Endothelial cell of umbilical vein (primary cell): ENCODE measurements at regions not wholly inside any gene's neighbourhood (a gene's known extent, or its start where the extent isn't known, plus 50 kb on each side); places are given as distances from the start of the nearest gene placed in this dataset.

ENCODE experiments used
- BruUV-seq: library from RNA; stranded (reverse); fragments of 400-500 nt; replicated peaks from 2 replicates; lab custom pipeline; 2021; lab: Mats Ljungman, UMichigan
- CTCF ChIA-PET: fragments of 300-600, 350-600 bp; sonication (Branson Sonifier 250); formaldehyde crosslinking; loops from one replicate; lab custom pipeline; 2021; ENCODE audit warnings: antibody characterized with exemption, inconsistent platforms; lab: Charles Lee
- POLR2A ChIA-PET: fragments of 300-600, 350-600 bp; sonication (Branson Sonifier 250); formaldehyde crosslinking; loops from one replicate; lab custom pipeline; 2021; ENCODE audit warnings: antibody characterized with exemption, inconsistent platforms; lab: Charles Lee
- DNase-seq: peaks from one replicate; pipeline ENCODE4 v3.0.0-alpha.2; 2011; ENCODE audit warnings: low read depth, low spot score
- FAIRE-seq: peaks from 2 replicates; lab custom pipeline; 2011; peaks lifted over from hg19 to GRCh38; lab: Jason Lieb, UNC
- H2AFZ ChIP-seq: 2 replicates; pipeline ENCODE4 v1.6.0; 2012; ENCODE audit warnings: low read depth, low read length, control low read depth, inconsistent platforms
- H3K27ac ChIP-seq: 2 replicates; pipeline ENCODE4 v1.5.1; 2011; ENCODE audit warnings: low read depth, mild to moderate bottlenecking, control low read depth, low read length, moderate library complexity; ENCODE audit not compliant: insufficient read depth
- H3K27me3 ChIP-seq, 2 experiments: 2 replicates each; pipeline versions ENCODE4 v1.6.0 to v1.6.1; 2011; ENCODE audit warnings: low read length in 2 of 2, mixed read lengths in 1 of 2; ENCODE audit not compliant: control insufficient read depth in 2 of 2, insufficient read depth in 2 of 2
- H3K36me3 ChIP-seq, 2 experiments: 2 replicates in 1 of 2; 3 replicates in 1 of 2; pipeline ENCODE4 v1.5.1; 2011; ENCODE audit warnings: low read length in 2 of 2, mild to moderate bottlenecking in 1 of 2, moderate library complexity in 1 of 2; ENCODE audit not compliant: control insufficient read depth in 2 of 2, insufficient read depth in 2 of 2; ENCODE audit errors: extremely low read depth in 1 of 2
- H3K4me1 ChIP-seq: 3 replicates; pipeline ENCODE4 v1.5.1; 2011; ENCODE audit warnings: mild to moderate bottlenecking, low read length; ENCODE audit not compliant: control insufficient read depth, insufficient read depth; ENCODE audit errors: extremely low read depth
- H3K4me2 ChIP-seq: 2 replicates; pipeline ENCODE4 v1.6.1; 2011; ENCODE audit warnings: low read length, control low read depth, mixed read lengths; ENCODE audit not compliant: insufficient read depth
- H3K4me3 ChIP-seq, 3 experiments: fragments of 200-600 bp in 1 of 3; sonication (generic), shearing (Covaris generic) in 1 of 3; replicated peaks in 1 of 3; 2 replicates each; pipeline ENCODE4 v1.5.1; 2011 to 2016; ENCODE audit warnings: control low read depth in 3 of 3, low read length in 3 of 3, mild to moderate bottlenecking in 2 of 3, inconsistent platforms in 1 of 3, low read depth in 1 of 3, moderate library complexity in 1 of 3; ENCODE audit not compliant: insufficient read depth in 1 of 3
- H3K79me2 ChIP-seq: 2 replicates; pipeline ENCODE4 v1.6.0; 2012; ENCODE audit warnings: low read length, inconsistent platforms; ENCODE audit not compliant: control insufficient read depth, insufficient read depth
- H3K9ac ChIP-seq: replicated peaks from 2 replicates; pipeline ENCODE3; 2011; ENCODE audit warnings: low read length, control low read depth; ENCODE audit not compliant: insufficient read depth; ENCODE audit errors: extremely low read depth
- H3K9me1 ChIP-seq: replicated peaks from 3 replicates; pipeline ENCODE4 v1.6.0; 2011; ENCODE audit warnings: mild to moderate bottlenecking, low read length; ENCODE audit not compliant: control insufficient read depth, insufficient read depth; ENCODE audit errors: extremely low read depth
- H3K9me3 ChIP-seq: replicated peaks from 2 replicates; pipeline ENCODE4 v1.5.1; 2012; ENCODE audit warnings: low read length, inconsistent platforms; ENCODE audit not compliant: control insufficient read depth, insufficient read depth
- H4K20me1 ChIP-seq: replicated peaks from 2 replicates; pipeline ENCODE3; 2011; ENCODE audit warnings: mild to moderate bottlenecking, low read length; ENCODE audit not compliant: control insufficient read depth, insufficient read depth; ENCODE audit errors: extremely low read depth
- CTCF ChIP-seq, 2 donors: IDR thresholded peaks; 1 replicate in 1 of 2; 2 replicates in 1 of 2; pipeline ENCODE4 v1.5.1; 2011; ENCODE audit warnings: low read length in 2 of 2, mild to moderate bottlenecking in 2 of 2, moderate library complexity in 2 of 2, control low read depth in 1 of 2, inconsistent platforms in 1 of 2, low read depth in 1 of 2; ENCODE audit not compliant: insufficient read depth in 1 of 2; ENCODE audit errors: extremely low read depth in 1 of 2
- EZH2 ChIP-seq: IDR thresholded peaks from 2 replicates; pipeline ENCODE4 v1.6.1; 2012; ENCODE audit warnings: borderline replicate concordance, low read depth, mild to moderate bottlenecking, moderate library complexity, low read length, inconsistent platforms; ENCODE audit not compliant: severe bottlenecking
- FOS ChIP-seq: IDR thresholded peaks from 2 replicates; pipeline ENCODE4 v1.6.1; 2011; ENCODE audit warnings: mild to moderate bottlenecking, low read length, moderate library complexity, borderline replicate concordance; ENCODE audit not compliant: insufficient read depth
- GATA2 ChIP-seq: IDR thresholded peaks from 2 replicates; pipeline ENCODE4 v1.7.0; 2011; ENCODE audit warnings: low read depth, mild to moderate bottlenecking, moderate library complexity, mixed read lengths, low read length; ENCODE audit not compliant: insufficient read length, insufficient read depth
- JUN ChIP-seq: IDR thresholded peaks from 2 replicates; pipeline ENCODE4 v1.6.1; 2011; ENCODE audit warnings: borderline replicate concordance, low read depth; ENCODE audit not compliant: insufficient read length, insufficient read depth
- MAX ChIP-seq: IDR thresholded peaks from 2 replicates; pipeline ENCODE4 v1.6.1; 2011; ENCODE audit not compliant: insufficient read depth, insufficient read length
- MYC ChIP-seq: IDR thresholded peaks from one replicate; pipeline ENCODE4 v1.6.1; 2011; ENCODE audit warnings: mild to moderate bottlenecking, low read depth, low read length
- POLR2A ChIP-seq: IDR thresholded peaks from 2 replicates; pipeline ENCODE4 v1.6.1; 2012; ENCODE audit warnings: low read depth, mild to moderate bottlenecking, control low read depth, low read length
- POLR2AphosphoS5 ChIP-seq: IDR thresholded peaks from 2 replicates; pipeline ENCODE4 v1.6.1; 2012; ENCODE audit warnings: low read depth, mild to moderate bottlenecking, control low read depth, low read length, moderate library complexity; ENCODE audit not compliant: insufficient read depth
- dilution Hi-C: fragments of 300-500 bp; cut with MboI; formaldehyde crosslinking; loops from one replicate; pipeline ENCODE4 v1.15.0; 2019; ENCODE audit warnings: low sequenced_read_pairs; ENCODE audit not compliant: extremely low pct_ligation_motif_present
- intact Hi-C: fragments of 100-400 bp; cut with micrococcal nuclease; formaldehyde crosslinking; loops from one replicate; pipeline ENCODE4 v1.10.0; 2022

- Histone ChIP-seq H3K4me1 (no peaks in the 10 kb centered on the region), H3K27me3 (no peaks in the 10 kb centered on the region), H3K9ac (no peak overlapping the region), H3K36me3 (no peaks in the 10 kb centered on the region), H3K4me2 (no peak overlapping the region), H3K79me2 (no peaks in the 10 kb centered on the region), H3K27ac (no peak overlapping the region), H2AFZ (no peak overlapping the region), H3K9me3 (no peaks in the 10 kb centered on the region), H3K4me3 (no peak overlapping the region), H4K20me1 (no peaks in the 10 kb centered on the region), H3K9me1 (no peaks in the 10 kb centered on the region)
- POLR2A ChIA-PET = no interaction called here
- dilution Hi-C loops = no loop called here
- DNase-seq (no peak), FAIRE-seq (no peak)
- BruUV-seq = no TSS peak
- CTCF ChIA-PET = interaction anchor here (0.8 kb wide), 1 partner anchor 8 kb away, joined by 3 read pairs; no protein-coding TSS in a partner anchor
- TF ChIP-seq FOS (no peak), CTCF (IDR thresholded peaks at IDR 0.05; ENCODE audit: extremely low read depth in 1 of 2, insufficient read depth in 1 of 2, low read depth in 1 of 2, low read length in 2 of 2) (no peak), POLR2A (no peak), JUN (no peak), MYC (no peak), MAX (no peak), GATA2 (no peak), EZH2 (no peak), POLR2AphosphoS5 (no peak)
- intact Hi-C loops = no loop called here
Observed at GRCh38 chr3:152213203-152213602, 55.5 kb upstream of the MBNL1 start.
